Muscle of back (tissue), 3 donors: ENCODE measurements at regions not wholly inside any gene's neighbourhood (a gene's known extent, or its start where the extent isn't known, plus 50 kb on each side); places are given as distances from the start of the nearest gene placed in this dataset.
"Not testable (repeated sequence)": the region's sequence is repeated elsewhere in the genome, so short reads cannot be mapped to it uniquely, and the experiment has no call there.

ENCODE experiments used
- DNase-seq, 3 donors: peaks; one replicate each; pipeline versions ENCODE4 v3.0.0 to v3.0.0-alpha.2; 2013

- no peak for DNase-seq
Measured at GRCh38 chr1:70819785-70820184, 227.8 kb downstream of the PTGER3 start.

- no peak for DNase-seq
Measured at GRCh38 chr1:70820396-70820795, 227.2 kb downstream of the PTGER3 start.

GRCh38 chr1:70820995-70821394, 226.6 kb downstream of the PTGER3 start:
- no peak for DNase-seq

GRCh38 chr1:70826428-70826827, 221.2 kb downstream of the PTGER3 start:
- no peak for DNase-seq

GRCh38 chr1:70827030-70827429, 220.6 kb downstream of the PTGER3 start:
- no peak for DNase-seq

GRCh38 chr1:70828177-70828576, 219.4 kb downstream of the PTGER3 start:
- no peak for DNase-seq

GRCh38 chr1:70834365-70834764, 213.3 kb downstream of the PTGER3 start:
- DNase-seq = not testable (repeated sequence)

- DNase-seq = no peak
Measured at GRCh38 chr1:70836456-70836855, 211.2 kb downstream of the PTGER3 start.

GRCh38 chr1:70840260-70840953, 207.2 kb downstream of the PTGER3 start:
- no peak for DNase-seq

- no peak for DNase-seq
Measured at GRCh38 chr1:70842562-70842961, 205.1 kb downstream of the PTGER3 start.

- no peak for DNase-seq
Measured at GRCh38 chr1:70843452-70843851, 204.2 kb downstream of the PTGER3 start.

- no peak for DNase-seq
Measured at GRCh38 chr1:70847013-70847412, 200.6 kb downstream of the PTGER3 start.

- DNase-seq = no peak
Measured at GRCh38 chr1:70855203-70855602, 192.4 kb downstream of the PTGER3 start.

- DNase-seq = no peak
Measured at GRCh38 chr1:70856201-70856600, 191.4 kb downstream of the PTGER3 start.

GRCh38 chr1:70863239-70863638, 184.4 kb downstream of the PTGER3 start:
- no peak for DNase-seq

GRCh38 chr1:70864302-70864701, 183.3 kb downstream of the PTGER3 start:
- DNase-seq = no peak

- DNase-seq = no peak
Measured at GRCh38 chr1:70866542-70867264, 180.9 kb downstream of the PTGER3 start.

- no peak for DNase-seq
Measured at GRCh38 chr1:70871790-70872189, 175.8 kb downstream of the PTGER3 start.

- DNase-seq = no peak
Measured at GRCh38 chr1:70874063-70874462, 173.6 kb downstream of the PTGER3 start.

GRCh38 chr1:70874818-70875217, 172.8 kb downstream of the PTGER3 start:
- no peak for DNase-seq

GRCh38 chr1:70877343-70877742, 170.3 kb downstream of the PTGER3 start:
- DNase-seq = no peak

- DNase-seq = peak in 1 of 3 donors; percentile 10
Measured at GRCh38 chr1:70887936-70888335, 159.7 kb downstream of the PTGER3 start.

GRCh38 chr1:70888722-70889121, 158.9 kb downstream of the PTGER3 start:
- DNase-seq = no peak

GRCh38 chr1:70890408-70890807, 157.2 kb downstream of the PTGER3 start:
- no peak for DNase-seq
